GM10266 (cell line): ENCODE measurements at regions not wholly inside any gene's neighbourhood (a gene's known extent, or its start where the extent isn't known, plus 50 kb on each side); places are given as distances from the start of the nearest gene placed in this dataset.
"Not testable (repeated sequence)": the region's sequence is repeated elsewhere in the genome, so short reads cannot be mapped to it uniquely, and the experiment has no call there.

Experiments
- DNase-seq: peaks from one replicate; pipeline ENCODE4 v3.0.0; 2012; ENCODE audit errors: extremely low spot score
- TF ChIP-seq, protein P1 (sequence below): IDR thresholded peaks from 2 replicates; pipeline ENCODE4 v1.5.1; 2012; ENCODE audit warnings: mild to moderate bottlenecking, low read depth; ENCODE audit not compliant: control insufficient read depth, insufficient read depth; ENCODE audit errors: missing control alignments

DNA sequence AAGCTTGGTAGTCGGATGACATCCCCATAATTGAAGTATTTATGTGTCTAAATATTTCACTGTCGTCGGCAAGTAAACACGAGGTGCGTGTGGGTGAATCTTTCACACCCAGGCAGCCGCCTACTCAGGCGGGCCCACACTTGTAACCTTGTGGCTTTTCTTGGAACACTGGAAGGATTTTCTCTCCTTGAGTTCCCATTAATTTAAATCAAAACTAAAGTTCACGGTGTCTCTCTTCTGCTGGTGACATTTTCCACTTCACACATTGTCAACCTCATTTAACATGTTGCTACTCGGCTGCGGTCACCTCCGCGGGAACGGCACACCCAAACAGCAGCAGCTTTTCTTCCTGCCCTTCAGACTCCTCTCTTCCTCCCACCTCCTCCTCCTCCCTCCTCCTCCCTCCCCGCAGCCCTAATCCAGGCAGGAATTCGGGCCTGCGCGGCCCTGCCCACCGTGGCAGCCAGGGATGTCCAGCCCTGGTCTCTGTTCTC is 336.6 kb downstream of the QKI start:
- TF ChIP-seq, protein P1, sequence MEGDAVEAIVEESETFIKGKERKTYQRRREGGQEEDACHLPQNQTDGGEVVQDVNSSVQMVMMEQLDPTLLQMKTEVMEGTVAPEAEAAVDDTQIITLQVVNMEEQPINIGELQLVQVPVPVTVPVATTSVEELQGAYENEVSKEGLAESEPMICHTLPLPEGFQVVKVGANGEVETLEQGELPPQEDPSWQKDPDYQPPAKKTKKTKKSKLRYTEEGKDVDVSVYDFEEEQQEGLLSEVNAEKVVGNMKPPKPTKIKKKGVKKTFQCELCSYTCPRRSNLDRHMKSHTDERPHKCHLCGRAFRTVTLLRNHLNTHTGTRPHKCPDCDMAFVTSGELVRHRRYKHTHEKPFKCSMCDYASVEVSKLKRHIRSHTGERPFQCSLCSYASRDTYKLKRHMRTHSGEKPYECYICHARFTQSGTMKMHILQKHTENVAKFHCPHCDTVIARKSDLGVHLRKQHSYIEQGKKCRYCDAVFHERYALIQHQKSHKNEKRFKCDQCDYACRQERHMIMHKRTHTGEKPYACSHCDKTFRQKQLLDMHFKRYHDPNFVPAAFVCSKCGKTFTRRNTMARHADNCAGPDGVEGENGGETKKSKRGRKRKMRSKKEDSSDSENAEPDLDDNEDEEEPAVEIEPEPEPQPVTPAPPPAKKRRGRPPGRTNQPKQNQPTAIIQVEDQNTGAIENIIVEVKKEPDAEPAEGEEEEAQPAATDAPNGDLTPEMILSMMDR, result no peak

DNA sequence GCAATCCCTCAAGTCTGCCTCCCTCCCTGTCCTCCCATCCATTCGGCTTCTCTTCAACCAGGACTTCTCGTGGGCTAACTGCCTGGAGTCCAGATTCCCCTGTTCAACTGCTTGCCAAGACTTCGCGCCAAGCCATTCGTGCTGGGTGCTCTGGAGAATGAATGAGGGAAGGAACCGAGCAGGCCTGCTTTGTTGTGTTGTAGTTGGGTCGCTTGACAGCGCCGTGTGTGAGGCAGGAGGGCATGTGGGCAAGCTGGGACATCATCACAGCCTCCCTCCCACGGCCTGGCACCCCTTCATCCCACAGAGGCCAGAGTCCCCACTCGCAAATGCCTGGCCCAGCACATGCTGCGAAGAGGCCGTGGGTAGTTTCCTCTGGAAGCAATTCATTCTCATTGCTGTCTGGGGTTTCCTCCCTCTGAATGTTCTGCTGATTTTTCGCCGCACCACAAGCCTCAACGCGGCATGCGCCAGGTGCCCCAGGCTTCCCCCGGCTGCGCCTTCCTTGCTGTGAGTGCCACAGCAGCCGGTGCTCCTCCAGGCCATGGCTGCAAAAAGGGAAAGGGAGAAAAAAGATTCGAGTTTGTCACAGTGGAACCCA is 336.0 kb downstream of the QKI start:
- DNase-seq, result no peak
- TF ChIP-seq, protein P1, result no peak

More for the DNA sequence above, 336.6 kb downstream of the QKI start:
- no peak for DNase-seq

DNA sequence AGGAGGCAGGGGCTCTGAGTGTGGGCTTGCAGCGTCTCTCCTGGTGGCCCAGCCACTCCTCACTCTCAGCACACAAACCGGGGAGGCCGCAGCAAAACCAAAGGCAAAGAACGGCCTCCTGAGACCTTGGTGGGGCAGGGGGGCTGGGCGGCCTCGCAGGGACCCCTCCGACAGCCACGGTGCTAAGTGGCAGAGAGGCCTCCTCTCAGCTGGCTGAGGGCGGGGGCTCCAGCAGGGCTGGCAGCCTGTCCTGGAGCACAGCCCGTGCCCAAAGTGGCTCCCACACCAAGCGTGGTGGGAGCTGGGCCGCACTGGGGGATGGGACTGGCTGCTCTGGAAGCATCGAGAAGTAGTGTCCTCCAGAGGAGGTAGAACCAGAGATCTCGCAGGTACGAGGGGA is 334.4 kb downstream of the QKI start:
- DNase-seq, result no peak
- TF ChIP-seq, protein P1, result no peak

DNA sequence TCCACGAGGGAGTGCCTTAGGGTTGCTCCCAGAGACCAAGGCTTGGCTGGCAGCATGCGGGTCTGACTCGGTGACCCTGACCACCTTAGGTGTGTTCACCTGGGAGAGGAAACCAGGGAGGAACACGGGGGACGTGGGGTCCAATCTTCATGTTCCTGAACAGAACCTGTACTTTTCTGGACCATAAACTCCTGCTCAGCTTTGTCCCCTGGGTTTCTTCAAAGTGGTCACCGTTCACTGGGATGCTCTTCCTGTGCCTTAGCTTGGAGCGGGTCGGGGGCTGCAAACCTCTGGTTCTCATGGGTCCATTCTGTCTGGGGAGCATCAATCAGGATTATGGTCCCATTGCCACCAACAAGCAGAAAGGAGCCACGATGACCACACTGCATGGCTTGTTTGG is 333.5 kb downstream of the QKI start:
- TF ChIP-seq, protein P1, result no peak

DNA sequence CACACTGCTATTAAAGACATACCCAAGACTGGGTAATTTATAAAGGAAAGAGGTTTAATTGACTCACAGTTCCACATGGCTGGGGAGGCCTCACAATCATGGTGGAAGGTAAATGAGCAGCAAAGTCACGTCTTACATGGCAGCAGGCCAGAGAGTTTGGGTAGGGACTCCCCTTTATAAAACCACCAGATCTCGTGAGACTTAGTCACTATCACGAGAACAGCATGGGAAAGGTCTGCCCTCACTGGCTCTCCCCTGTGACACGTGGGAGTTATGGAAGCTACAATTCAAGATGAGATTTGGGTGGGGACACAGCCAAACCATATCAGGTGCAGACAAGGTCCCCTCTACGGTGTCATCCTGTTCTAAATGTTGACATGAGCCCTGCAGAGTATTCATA is 332.5 kb downstream of the QKI start:
- not testable (repeated sequence) for DNase-seq

More for the DNA sequence above, 333.5 kb downstream of the QKI start:
- DNase-seq, result no peak

DNA sequence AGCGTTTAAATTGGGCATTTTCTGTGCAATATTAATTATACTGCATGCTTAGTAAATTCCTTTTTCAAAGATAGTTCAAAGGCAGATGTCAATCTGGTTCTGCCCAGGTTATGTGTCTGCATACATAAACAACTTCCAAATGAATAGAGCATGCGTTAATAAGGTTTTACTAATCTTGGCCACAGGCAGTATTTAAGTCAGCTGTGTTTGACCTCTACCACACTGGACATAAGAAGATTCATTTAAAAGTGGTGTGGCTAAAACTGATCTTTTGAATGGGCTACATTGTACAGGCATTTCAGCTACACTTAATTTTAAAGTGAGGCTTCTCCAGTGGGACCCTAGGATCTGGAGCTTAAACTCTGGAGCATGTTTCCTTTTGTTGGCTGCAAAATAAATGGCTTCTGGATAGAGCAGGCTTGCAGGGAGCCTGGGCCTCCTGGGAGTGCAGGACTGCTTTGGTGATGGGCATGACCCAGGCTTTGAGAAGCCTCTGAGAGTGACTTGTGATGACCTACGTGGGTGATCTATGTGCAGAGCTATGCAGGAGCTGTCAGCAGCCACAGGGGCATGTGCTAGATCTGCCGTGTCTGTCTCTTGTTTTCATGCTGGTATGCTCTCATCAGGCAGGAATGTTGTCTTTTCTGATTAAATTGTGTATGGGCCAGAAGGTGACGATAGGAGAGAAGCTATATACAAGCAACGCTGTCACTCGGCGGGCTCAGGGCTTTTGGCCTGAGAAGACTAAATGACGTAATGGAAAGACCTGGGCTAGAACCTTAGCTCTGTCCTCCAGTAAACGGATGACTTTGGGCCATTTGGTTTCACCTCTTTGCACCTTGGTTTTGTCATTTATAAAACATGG is 331.2 kb downstream of the QKI start:
- no peak for DNase-seq
- TF ChIP-seq, protein P1, result no peak

DNA sequence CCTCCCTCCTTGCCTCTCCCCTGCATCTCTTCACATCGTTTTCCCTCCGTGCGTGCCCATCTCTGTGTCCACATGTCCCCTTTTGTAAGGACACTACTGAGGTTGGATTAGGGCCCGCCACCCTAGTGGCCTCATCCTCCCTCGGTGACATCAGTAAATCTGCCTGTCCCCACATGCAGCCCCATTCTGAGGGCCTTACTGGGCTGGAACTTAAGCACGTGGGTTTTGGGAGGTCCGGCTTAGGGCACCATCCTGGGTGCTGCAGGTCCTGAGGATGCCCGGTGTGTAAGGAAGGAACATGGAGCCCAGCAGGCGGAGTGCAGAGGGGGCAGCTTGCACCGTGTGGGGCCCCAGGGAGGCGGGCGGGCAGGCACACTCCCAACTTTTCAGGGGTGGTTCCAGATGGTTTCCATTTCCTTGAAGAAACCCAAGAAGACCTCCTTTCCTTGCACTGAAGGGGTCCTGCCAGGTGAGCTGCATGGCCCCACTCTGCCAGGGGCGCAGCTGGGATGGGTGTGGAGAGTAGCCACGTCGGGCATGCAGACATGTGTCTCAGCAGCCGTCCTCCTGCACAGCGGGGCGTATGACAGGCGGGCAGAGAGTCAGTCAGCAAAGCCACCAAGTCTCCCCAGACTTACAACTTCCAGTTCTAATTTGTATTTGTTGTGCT is 329.9 kb downstream of the QKI start:
- TF ChIP-seq, protein P1, result no peak
- DNase-seq, result no peak
